GM12865 (cell line): ENCODE measurements at regions not wholly inside any gene's neighbourhood (a gene's known extent, or its start where the extent isn't known, plus 50 kb on each side); places are given as distances from the start of the nearest gene placed in this dataset.

Source experiments
- DNase-seq: peaks from one replicate; pipeline ENCODE4 v3.0.0; 2010; ENCODE audit warnings: low read depth
- H3K4me3 ChIP-seq: 2 replicates; pipeline ENCODE4 v1.5.1; 2011; ENCODE audit warnings: mild to moderate bottlenecking, low read depth, low read length, control low read depth
- TF ChIP-seq, protein P1 (sequence below): IDR thresholded peaks from 2 replicates; pipeline ENCODE4 v1.5.1; 2011; ENCODE audit warnings: low read length, control low read depth, low read depth, inconsistent platforms; ENCODE audit not compliant: insufficient read depth; ENCODE audit errors: missing control alignments

DNA sequence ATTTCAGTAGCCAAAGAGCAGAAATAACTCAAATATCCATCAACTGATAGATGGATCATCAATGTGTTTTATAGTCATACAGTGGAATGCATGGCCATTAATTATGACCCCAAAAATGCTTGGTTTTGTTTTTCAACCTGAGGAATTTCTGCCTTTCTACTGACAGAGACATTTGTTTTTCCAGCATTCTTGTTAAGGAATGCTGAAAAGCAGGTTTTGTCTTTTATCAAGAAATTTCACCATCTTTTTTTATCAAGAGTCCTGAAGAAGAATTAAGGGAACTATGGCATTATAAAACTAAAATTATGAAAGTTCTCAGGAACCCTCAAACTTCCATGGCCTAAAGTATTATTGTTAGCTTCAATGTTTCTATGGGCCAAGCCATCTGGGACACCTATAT lies 153.4 kb upstream of the THSD7A start:
- H3K4me3 ChIP-seq = no peak overlapping the region
- TF ChIP-seq, protein P1, sequence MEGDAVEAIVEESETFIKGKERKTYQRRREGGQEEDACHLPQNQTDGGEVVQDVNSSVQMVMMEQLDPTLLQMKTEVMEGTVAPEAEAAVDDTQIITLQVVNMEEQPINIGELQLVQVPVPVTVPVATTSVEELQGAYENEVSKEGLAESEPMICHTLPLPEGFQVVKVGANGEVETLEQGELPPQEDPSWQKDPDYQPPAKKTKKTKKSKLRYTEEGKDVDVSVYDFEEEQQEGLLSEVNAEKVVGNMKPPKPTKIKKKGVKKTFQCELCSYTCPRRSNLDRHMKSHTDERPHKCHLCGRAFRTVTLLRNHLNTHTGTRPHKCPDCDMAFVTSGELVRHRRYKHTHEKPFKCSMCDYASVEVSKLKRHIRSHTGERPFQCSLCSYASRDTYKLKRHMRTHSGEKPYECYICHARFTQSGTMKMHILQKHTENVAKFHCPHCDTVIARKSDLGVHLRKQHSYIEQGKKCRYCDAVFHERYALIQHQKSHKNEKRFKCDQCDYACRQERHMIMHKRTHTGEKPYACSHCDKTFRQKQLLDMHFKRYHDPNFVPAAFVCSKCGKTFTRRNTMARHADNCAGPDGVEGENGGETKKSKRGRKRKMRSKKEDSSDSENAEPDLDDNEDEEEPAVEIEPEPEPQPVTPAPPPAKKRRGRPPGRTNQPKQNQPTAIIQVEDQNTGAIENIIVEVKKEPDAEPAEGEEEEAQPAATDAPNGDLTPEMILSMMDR = no peak
- DNase-seq = no peak

DNA sequence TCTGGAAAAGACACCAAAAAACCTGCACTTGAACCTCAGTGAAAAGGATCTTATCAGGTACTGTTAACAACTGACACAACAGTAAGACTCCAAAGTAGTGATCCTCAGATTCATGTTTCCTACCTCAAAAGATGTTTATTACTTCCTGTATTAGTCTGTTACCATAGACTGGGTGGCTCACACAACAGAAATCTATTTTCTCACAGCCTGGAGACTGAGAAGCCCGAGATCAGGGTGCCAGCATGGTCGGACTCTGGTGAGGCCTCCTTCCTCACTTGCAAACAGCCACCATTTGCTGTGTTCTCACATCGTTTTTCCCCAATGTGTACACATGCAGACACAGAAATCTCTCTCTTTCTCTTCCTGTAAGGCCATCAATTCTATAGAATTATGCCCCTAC lies 154.0 kb upstream of the THSD7A start:
- TF ChIP-seq, protein P1 = no peak

DNA sequence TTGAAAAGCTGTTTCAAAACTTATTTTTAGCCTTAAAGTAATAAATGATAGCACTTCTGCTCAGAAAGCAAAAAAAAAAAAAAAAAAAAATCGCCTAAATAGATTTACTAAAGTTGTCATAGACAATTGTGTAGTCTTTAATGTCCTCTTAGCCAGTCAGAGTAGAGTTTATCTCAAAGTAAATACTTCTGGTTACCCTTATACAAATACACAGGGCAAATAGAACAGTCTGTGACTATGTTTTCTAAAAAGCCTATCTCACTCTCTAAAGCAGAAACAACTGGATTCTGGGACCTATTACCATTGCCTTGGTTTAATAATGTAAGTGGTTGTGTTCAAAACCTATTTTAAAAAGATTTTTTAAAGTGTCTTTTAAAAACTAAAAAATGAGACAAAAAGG lies 156.2 kb upstream of the THSD7A start:
- DNase-seq = no peak
- TF ChIP-seq, protein P1 = no peak
- H3K4me3 ChIP-seq = no peak overlapping the region

More for the DNA sequence above, 154.0 kb upstream of the THSD7A start:
- DNase-seq = no peak
- no peak overlapping the region for H3K4me3 ChIP-seq

DNA sequence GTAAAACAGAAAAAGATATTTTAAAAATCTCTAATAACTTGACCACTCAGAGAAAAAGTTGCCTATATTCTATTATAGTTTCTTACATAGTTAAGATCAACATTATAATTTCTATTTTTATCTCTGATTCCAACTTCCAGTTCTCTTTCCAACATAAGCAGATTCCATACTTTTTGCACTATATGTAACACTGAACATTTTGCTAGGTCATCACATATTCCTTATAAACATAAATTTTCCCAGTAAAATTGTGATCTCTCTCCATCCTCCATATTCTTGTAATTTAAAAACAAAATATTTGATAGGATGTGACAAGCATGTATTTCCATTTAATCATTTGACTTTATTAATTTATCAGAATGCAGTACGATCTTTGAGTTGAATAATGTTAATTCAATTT lies 170.4 kb upstream of the THSD7A start:
- TF ChIP-seq, protein P1 = no peak
- DNase-seq = no peak
- H3K4me3 ChIP-seq = no peak overlapping the region

DNA sequence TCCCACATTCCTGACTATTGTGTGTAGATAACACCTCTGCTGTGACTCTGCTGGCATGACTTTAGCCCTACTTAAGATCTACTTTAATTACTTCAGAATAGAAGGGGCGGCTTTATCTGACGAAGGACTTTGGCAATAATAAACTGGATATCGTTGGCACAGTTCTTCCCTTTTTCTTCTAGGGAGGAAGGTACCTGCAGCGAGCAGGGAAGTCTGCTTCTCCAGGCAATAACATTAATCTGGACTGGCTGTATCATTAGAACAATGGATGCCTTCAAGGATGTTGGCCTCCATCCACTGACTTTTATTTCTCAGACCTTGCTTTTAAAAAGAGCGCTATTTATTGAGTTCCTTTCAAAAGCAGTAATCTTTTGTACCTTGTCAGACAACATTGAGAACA lies 172.6 kb upstream of the THSD7A start:
- no peak for DNase-seq
- no peak overlapping the region for H3K4me3 ChIP-seq
- TF ChIP-seq, protein P1 = no peak

DNA sequence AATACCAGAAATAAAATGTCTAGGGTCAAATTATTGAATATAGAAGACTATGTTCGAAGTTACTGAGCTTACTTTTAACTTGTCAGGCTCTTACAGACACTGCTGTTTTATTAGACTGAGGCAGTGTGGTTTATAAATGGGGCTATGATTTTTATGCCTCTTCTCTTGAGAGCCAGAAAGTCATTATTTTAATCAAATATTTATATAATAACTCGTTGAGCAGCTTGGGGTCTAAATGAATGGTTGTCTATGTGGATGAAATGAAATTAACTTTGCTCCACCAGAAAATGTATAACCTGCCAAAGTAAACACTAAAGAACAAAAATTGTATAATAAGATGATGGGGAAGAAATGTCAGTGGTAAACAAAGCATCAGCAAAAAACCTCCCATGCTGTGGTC lies 175.6 kb upstream of the THSD7A start:
- TF ChIP-seq, protein P1 = no peak
- H3K4me3 ChIP-seq = no peak overlapping the region
- no peak for DNase-seq

DNA sequence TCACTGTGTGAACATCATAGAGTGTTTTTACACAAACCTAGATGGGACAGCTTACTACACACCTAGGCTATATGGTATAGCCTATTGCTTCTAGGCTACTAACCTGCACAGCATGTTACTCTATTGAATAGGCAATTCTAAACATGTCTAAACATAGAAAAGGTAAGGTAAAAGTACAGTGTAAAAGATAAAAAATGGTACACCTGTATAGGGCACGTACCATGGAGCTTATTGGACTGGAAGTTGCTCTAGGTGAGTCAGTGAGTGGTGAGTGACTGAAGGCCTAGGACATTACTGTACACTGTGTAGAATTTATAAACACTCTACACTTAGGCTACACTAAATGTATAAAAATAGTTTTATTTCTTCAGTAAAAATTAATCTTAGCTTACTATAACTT lies 182.0 kb upstream of the THSD7A start:
- H3K4me3 ChIP-seq = no peak overlapping the region
- DNase-seq = no peak
- TF ChIP-seq, protein P1 = no peak
